ENCODE measurements at regions not wholly inside any gene's neighbourhood (a gene's known extent, or its start where the extent isn't known, plus 50 kb on each side); places are given as distances from the start of the nearest gene placed in this dataset.

GRCh38 chr15:87228460-87228859 lies 1028.1 kb downstream of the NTRK3 start:
- no peaks in the 10 kb centered on the region for H3K9me3 ChIP-seq
- H3K4me3 ChIP-seq (ENCODE audit: low read depth, low read length) = no peak overlapping the region
- DNase-seq = no peak
- H3K27me3 ChIP-seq = no peaks in the 10 kb centered on the region
- TF ChIP-seq CTCF (IDR thresholded peaks at IDR 0.05; ENCODE audit: low read depth, low read length) = no peak
- no peaks in the 10 kb centered on the region; the same call in 1 of the 2 replicates for H3K4me1 ChIP-seq
- H3K36me3 ChIP-seq = no peaks in the 10 kb centered on the region

GRCh38 chr15:87227846-87228245 lies 1028.7 kb downstream of the NTRK3 start:
- no peaks in the 10 kb centered on the region for H3K36me3 ChIP-seq
- H3K9me3 ChIP-seq = no peaks in the 10 kb centered on the region
- H3K4me3 ChIP-seq (ENCODE audit: low read depth, low read length) = no peak overlapping the region
- no peak for DNase-seq
- no peak for TF ChIP-seq CTCF (IDR thresholded peaks at IDR 0.05; ENCODE audit: low read depth, low read length)
- H3K4me1 ChIP-seq = no peaks in the 10 kb centered on the region; the same call in 1 of the 2 replicates
- no peaks in the 10 kb centered on the region for H3K27me3 ChIP-seq

GRCh38 chr15:87225436-87225835 lies 1031.1 kb downstream of the NTRK3 start:
- no peak for TF ChIP-seq CTCF (IDR thresholded peaks at IDR 0.05; ENCODE audit: low read depth, low read length)
- Histone ChIP-seq H3K4me1 (no peaks in the 10 kb centered on the region; the same call in 1 of the 2 replicates), H3K27me3 (no peaks in the 10 kb centered on the region), H3K9me3 (no peaks in the 10 kb centered on the region), H3K4me3 (ENCODE audit: low read depth, low read length) (no peak overlapping the region), H3K36me3 (no peaks in the 10 kb centered on the region)
- no peak for DNase-seq

- no peak for TF ChIP-seq CTCF (IDR thresholded peaks at IDR 0.05; ENCODE audit: low read depth, low read length)
- H3K27me3 ChIP-seq = no peaks in the 10 kb centered on the region
- no peak for DNase-seq
- no peak overlapping the region for H3K4me3 ChIP-seq (ENCODE audit: low read depth, low read length)
- H3K4me1 ChIP-seq = peaks cover 4% of the 10 kb centered on the region
- H3K36me3 ChIP-seq = no peaks in the 10 kb centered on the region
- no peaks in the 10 kb centered on the region for H3K9me3 ChIP-seq
These were observed 1032.1 kb downstream of the NTRK3 start for GRCh38 chr15:87224404-87224803.

GRCh38 chr15:87219650-87220615 lies 1036.6 kb downstream of the NTRK3 start:
- Histone ChIP-seq H3K4me1 (peaks cover 4% of the 10 kb centered on the region; the same call in 1 of the 2 replicates), H3K9me3 (no peaks in the 10 kb centered on the region), H3K27me3 (no peaks in the 10 kb centered on the region), H3K36me3 (no peaks in the 10 kb centered on the region), H3K4me3 (ENCODE audit: low read depth, low read length) (no peak overlapping the region)
- TF ChIP-seq CTCF (IDR thresholded peaks at IDR 0.05; ENCODE audit: low read depth, low read length) = no peak
- DNase-seq = no peak

GRCh38 chr15:87215100-87215499 lies 1041.4 kb downstream of the NTRK3 start:
- Histone ChIP-seq H3K4me3 (ENCODE audit: low read depth, low read length) (no peak overlapping the region), H3K27me3 (no peaks in the 10 kb centered on the region), H3K4me1 (peaks cover 3% of the 10 kb centered on the region; the same call in 1 of the 2 replicates), H3K36me3 (no peaks in the 10 kb centered on the region), H3K9me3 (no peaks in the 10 kb centered on the region)
- no peak for DNase-seq
- no peak for TF ChIP-seq CTCF (IDR thresholded peaks at IDR 0.05; ENCODE audit: low read depth, low read length)

All from BE2C (cell line).